Breast epithelium (tissue), 4 donors: ENCODE measurements at regions not wholly inside any gene's neighbourhood (a gene's known extent, or its start where the extent isn't known, plus 50 kb on each side); places are given as distances from the start of the nearest gene placed in this dataset.

ENCODE experiments used
- DNase-seq, 2 donors: peaks; one replicate each; pipeline ENCODE4 v3.0.0-alpha.2; 2019; ENCODE audit warnings: low spot score in 2 of 2
- H3K27ac ChIP-seq, 2 donors: fragments of 200-600 bp; sonication (generic) in 1 of 2; one replicate each; pipeline ENCODE4 v1.5.1; 2016 to 2019; ENCODE audit warnings: mild to moderate bottlenecking in 1 of 2
- H3K27me3 ChIP-seq, 2 donors: fragments of 200-600 bp; sonication (generic) in 1 of 2; one replicate each; pipeline versions ENCODE4 v1.5.1 to v1.6.0; 2017 to 2019; ENCODE audit warnings: control low read depth in 1 of 2, mild to moderate bottlenecking in 1 of 2
- H3K36me3 ChIP-seq: fragments of 200-600 bp; one replicate; pipeline ENCODE4 v1.5.1; 2019
- H3K4me1 ChIP-seq, 2 donors: fragments of 200-600 bp; sonication (generic); one replicate each; pipeline ENCODE4 v1.5.1; 2016 to 2019; ENCODE audit warnings: control low read depth in 1 of 2
- H3K4me3 ChIP-seq, 3 donors: fragments of 200-600 bp; sonication (generic); 1 replicate in 2 of 3; 2 replicates in 1 of 3; pipeline ENCODE4 v1.5.1; 2016 to 2019; ENCODE audit warnings: mild to moderate bottlenecking in 3 of 3, moderate library complexity in 2 of 3
- H3K9me3 ChIP-seq, 2 donors: fragments of 200-600 bp; sonication (generic) in 1 of 2; one replicate each; pipeline ENCODE4 v1.5.1; 2016 to 2019; ENCODE audit warnings: control low read depth in 1 of 2
- CTCF ChIP-seq, 3 donors: fragments of 450-650 bp; IDR thresholded peaks; one replicate each; pipeline ENCODE4 v1.5.1; 2016 to 2017; ENCODE audit warnings: antibody characterized with exemption in 3 of 3, mild to moderate bottlenecking in 3 of 3, moderate library complexity in 3 of 3
- POLR2A ChIP-seq: fragments of 450-650 bp; IDR thresholded peaks from one replicate; pipeline ENCODE4 v1.6.1; 2016; ENCODE audit warnings: antibody characterized with exemption, mild to moderate bottlenecking, moderate library complexity
- POLR2AphosphoS5 ChIP-seq, 3 donors: sonication (generic); formaldehyde crosslinking; IDR thresholded peaks; one replicate each; pipeline ENCODE4 v1.6.1; 2017; ENCODE audit warnings: antibody characterized with exemption in 3 of 3
- intact Hi-C: fragments of 100-400 bp; cut with DNase I; formaldehyde crosslinking; loops from one replicate; pipeline ENCODE4 v1.15.1; 2023; ENCODE audit warnings: low total_unique reads

GRCh38 chr7:46786221-46786954 is 795.5 kb downstream of the TNS3 start:
- intact Hi-C loops, result no loop called here
- Histone ChIP-seq H3K27me3 (no peaks in the 10 kb centered on the region), H3K4me1 (no peaks in the 10 kb centered on the region), H3K27ac (no peak overlapping the region), H3K4me3 (no peak overlapping the region), H3K9me3 (no peaks in the 10 kb centered on the region), H3K36me3 (no peaks in the 10 kb centered on the region)
- TF ChIP-seq POLR2A (no peak), POLR2AphosphoS5 (IDR thresholded peaks at IDR 0.05) (no peak), CTCF (IDR thresholded peaks at IDR 0.05) (no peak)
- no peak for DNase-seq

GRCh38 chr7:46784732-46785131 is 797.2 kb downstream of the TNS3 start:
- no peaks in the 10 kb centered on the region for H3K27me3 ChIP-seq
- no peaks in the 10 kb centered on the region for H3K4me1 ChIP-seq
- H3K36me3 ChIP-seq, result no peaks in the 10 kb centered on the region
- H3K27ac ChIP-seq, result no peak overlapping the region
- no peak for DNase-seq
- no peak overlapping the region for H3K4me3 ChIP-seq
- peaks cover 0 to 1% of the 10 kb centered on the region in 2 donors for H3K9me3 ChIP-seq
- TF ChIP-seq POLR2A (no peak), POLR2AphosphoS5 (IDR thresholded peaks at IDR 0.05) (no peak), CTCF (IDR thresholded peaks at IDR 0.05) (no peak)
- intact Hi-C loops, result no loop called here

GRCh38 chr7:46781901-46782439 is 799.9 kb downstream of the TNS3 start:
- Histone ChIP-seq H3K4me1 (no peaks in the 10 kb centered on the region), H3K27ac (no peak overlapping the region), H3K36me3 (no peaks in the 10 kb centered on the region), H3K9me3 (peaks cover 0 to 8% of the 10 kb centered on the region in 2 donors), H3K4me3 (no peak overlapping the region), H3K27me3 (no peaks in the 10 kb centered on the region)
- intact Hi-C loops, result no loop called here
- DNase-seq, result no peak
- TF ChIP-seq POLR2AphosphoS5 (IDR thresholded peaks at IDR 0.05) (no peak), CTCF (IDR thresholded peaks at IDR 0.05) (no peak)

- H3K9me3 ChIP-seq, result peaks cover 0 to 8% of the 10 kb centered on the region in 2 donors
- no peaks in the 10 kb centered on the region for H3K4me1 ChIP-seq
- TF ChIP-seq CTCF (IDR thresholded peaks at IDR 0.05) (peak in 1 of 3 donors; percentile 15), POLR2AphosphoS5 (IDR thresholded peaks at IDR 0.05) (no peak)
- H3K36me3 ChIP-seq, result no peaks in the 10 kb centered on the region
- intact Hi-C loops, result no loop called here
- no peaks in the 10 kb centered on the region for H3K27me3 ChIP-seq
- no peak overlapping the region for H3K4me3 ChIP-seq
- DNase-seq, result no peak
- H3K27ac ChIP-seq, result no peak overlapping the region
These were observed 805.1 kb downstream of the TNS3 start for GRCh38 chr7:46776790-46777189.

- Histone ChIP-seq H3K36me3 (no peaks in the 10 kb centered on the region), H3K9me3 (peaks cover 0 to 8% of the 10 kb centered on the region in 2 donors), H3K27me3 (no peaks in the 10 kb centered on the region), H3K27ac (no peak overlapping the region), H3K4me1 (no peaks in the 10 kb centered on the region), H3K4me3 (no peak overlapping the region)
- no peak for TF ChIP-seq CTCF (IDR thresholded peaks at IDR 0.05)
- no peak for TF ChIP-seq POLR2AphosphoS5 (IDR thresholded peaks at IDR 0.05)
- TF ChIP-seq POLR2A, result no peak
- intact Hi-C loops, result no loop called here
- no peak for DNase-seq
These were observed 806.1 kb downstream of the TNS3 start for GRCh38 chr7:46775776-46776175.
